Hematopoietic multipotent progenitor cell treated with erythropoietin and hydrocortisone succinate and interleukin-3 and kit ligand, for 6 days (in vitro differentiated cells): ENCODE measurements at regions not wholly inside any gene's neighbourhood (a gene's known extent, or its start where the extent isn't known, plus 50 kb on each side); places are given as distances from the start of the nearest gene placed in this dataset.
"Not testable (repeated sequence)": the region's sequence is repeated elsewhere in the genome, so short reads cannot be mapped to it uniquely, and the experiment has no call there.

ENCODE experiments used
- DNase-seq: peaks from one replicate; pipeline ENCODE4 v3.0.0-alpha.2; 2015

- DNase-seq, result peak; percentile 68
Observed at GRCh38 chr15:58363118-58363517, 68.7 kb upstream of the LIPC start.

- DNase-seq, result not testable (repeated sequence)
Observed at GRCh38 chr15:58363673-58364072, 68.1 kb upstream of the LIPC start.

GRCh38 chr15:58365098-58365497, 66.7 kb upstream of the LIPC start:
- DNase-seq, result not testable (repeated sequence)

- DNase-seq, result no peak
Observed at GRCh38 chr15:58369261-58369701, 62.5 kb upstream of the LIPC start.

GRCh38 chr15:58369956-58370355, 61.8 kb upstream of the LIPC start:
- no peak for DNase-seq

- no peak for DNase-seq
Observed at GRCh38 chr15:58374147-58374546, 57.6 kb upstream of the LIPC start.

- no peak for DNase-seq
Observed at GRCh38 chr15:58377193-58377592, 54.6 kb upstream of the LIPC start.

- no peak for DNase-seq
Observed at GRCh38 chr15:58378241-58379085, 53.3 kb upstream of the LIPC start.

GRCh38 chr15:58379454-58379853, 52.3 kb upstream of the LIPC start:
- DNase-seq, result not testable (repeated sequence)

- DNase-seq, result no peak
Observed at GRCh38 chr15:58380280-58380945, 51.4 kb upstream of the LIPC start.

- DNase-seq, result no peak
Observed at GRCh38 chr15:58381697-58382096, 50.1 kb upstream of the LIPC start.
